GM12801 (cell line): ENCODE measurements at regions not wholly inside any gene's neighbourhood (a gene's known extent, or its start where the extent isn't known, plus 50 kb on each side); places are given as distances from the start of the nearest gene placed in this dataset.

Experiments used
- TF ChIP-seq, protein P1 (sequence below): IDR thresholded peaks from one replicate; pipeline ENCODE4 v1.5.1; 2011; ENCODE audit warnings: control low read depth; ENCODE audit not compliant: insufficient read length; ENCODE audit errors: extremely low read depth

DNA sequence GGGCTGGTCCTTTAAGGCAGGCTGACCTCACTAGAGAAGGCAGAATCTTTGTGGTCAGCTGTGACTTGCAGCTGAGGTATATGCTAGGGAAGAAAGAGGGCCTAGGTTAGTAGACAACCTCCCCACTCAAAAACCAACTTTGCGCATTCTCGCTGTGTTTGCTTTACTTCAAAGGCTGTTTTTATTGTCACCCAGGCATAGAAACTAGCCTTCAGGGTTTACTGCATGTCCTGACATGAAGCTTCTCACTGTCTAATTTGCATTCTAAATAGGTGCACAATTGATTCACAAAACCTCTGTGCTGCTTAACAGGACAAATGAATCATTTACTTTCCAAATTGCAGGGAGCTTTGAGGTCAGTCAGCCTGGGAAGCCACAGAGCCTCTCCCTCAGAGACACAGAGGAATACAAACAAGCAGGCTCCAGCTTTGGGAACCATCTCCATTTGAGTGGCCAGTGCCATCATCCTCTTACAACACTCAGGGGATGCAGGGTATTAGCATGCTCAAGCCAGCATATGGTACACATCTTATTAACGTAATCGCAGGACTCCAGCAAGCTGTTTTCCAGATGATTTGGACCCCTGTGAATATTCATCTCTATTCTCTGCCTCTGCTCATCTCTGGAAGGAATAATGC lies 596.4 kb upstream of the GHITM start:
- TF ChIP-seq, protein P1, sequence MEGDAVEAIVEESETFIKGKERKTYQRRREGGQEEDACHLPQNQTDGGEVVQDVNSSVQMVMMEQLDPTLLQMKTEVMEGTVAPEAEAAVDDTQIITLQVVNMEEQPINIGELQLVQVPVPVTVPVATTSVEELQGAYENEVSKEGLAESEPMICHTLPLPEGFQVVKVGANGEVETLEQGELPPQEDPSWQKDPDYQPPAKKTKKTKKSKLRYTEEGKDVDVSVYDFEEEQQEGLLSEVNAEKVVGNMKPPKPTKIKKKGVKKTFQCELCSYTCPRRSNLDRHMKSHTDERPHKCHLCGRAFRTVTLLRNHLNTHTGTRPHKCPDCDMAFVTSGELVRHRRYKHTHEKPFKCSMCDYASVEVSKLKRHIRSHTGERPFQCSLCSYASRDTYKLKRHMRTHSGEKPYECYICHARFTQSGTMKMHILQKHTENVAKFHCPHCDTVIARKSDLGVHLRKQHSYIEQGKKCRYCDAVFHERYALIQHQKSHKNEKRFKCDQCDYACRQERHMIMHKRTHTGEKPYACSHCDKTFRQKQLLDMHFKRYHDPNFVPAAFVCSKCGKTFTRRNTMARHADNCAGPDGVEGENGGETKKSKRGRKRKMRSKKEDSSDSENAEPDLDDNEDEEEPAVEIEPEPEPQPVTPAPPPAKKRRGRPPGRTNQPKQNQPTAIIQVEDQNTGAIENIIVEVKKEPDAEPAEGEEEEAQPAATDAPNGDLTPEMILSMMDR, result no peak

DNA sequence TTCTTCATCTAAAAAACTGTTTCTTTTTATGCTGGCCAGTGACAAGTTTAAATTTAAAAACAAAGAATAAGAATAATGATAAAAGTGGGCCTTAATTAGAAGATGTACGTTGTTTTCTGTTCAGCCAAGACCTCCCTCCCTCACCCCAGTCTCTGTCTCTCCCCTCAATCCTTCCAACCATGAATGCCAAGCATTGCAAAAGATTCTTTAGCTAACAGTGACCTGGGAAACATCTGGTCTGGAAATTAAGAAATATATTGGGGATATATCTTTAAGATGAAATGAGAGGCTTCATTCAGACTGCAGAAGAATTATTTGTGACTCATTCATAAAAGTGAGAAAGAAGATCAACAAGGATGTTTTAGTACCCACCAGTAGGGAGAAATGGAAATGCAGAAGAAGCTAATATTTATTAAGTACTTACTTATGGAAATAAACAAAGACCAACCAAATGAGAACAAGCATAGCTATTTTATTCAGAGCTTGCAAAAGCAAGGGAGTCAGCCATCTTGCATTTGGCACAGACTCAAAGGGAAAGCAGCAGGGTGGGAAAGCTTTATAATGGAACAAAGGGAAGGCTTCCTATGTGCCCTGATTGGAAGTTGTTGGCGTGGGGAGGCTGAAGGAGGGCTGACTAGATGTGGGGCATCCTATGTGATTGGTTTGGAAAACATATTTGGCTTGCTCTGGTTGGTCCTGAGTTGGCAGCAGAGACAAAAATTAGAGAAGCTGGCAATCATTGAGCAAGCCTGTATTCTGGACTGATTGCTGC lies 595.4 kb upstream of the GHITM start:
- TF ChIP-seq, protein P1, result no peak

DNA sequence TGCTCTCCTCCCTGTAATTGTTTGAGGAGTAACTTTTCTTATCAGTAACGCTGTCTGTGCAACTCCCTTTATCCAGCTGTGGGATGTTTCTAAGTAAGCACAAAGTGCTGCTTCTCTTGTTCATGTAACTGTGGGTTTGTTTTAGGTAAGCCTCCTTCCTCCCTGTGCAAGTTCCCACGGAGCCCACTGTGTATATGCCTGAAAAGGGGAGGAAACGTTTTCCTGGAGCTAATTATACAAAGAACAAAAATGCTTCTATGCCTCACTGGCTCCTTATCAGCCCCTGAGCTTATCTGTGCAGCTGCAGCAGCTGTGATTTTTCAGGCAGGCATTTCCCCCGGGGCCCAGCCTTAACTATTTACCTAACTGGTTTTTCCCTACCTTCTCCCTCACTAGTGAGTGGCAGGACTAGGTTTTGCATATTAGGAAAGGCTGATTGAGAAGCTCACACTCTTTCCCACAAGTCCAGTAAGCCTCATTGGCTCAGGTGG lies 593.4 kb upstream of the GHITM start:
- TF ChIP-seq, protein P1, result no peak

DNA sequence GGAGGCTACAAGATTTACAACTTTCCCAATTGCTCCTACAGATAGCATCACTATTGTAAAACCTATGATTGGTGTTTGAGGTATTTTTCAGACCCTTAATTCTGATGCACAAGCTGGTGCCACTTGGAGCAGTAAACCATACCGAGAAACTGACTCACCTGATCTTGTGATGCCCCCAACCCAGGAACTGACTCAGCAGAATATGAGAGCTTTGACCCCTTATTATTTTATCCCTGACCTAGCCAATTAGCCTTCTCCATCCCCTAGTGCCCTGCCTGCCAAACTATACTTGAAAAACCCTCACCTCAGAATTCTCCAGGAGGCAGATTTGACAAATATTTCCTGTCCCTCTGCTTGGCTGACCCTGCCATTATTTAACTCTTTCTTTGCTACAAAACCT lies 585.9 kb upstream of the GHITM start:
- TF ChIP-seq, protein P1, result no peak

DNA sequence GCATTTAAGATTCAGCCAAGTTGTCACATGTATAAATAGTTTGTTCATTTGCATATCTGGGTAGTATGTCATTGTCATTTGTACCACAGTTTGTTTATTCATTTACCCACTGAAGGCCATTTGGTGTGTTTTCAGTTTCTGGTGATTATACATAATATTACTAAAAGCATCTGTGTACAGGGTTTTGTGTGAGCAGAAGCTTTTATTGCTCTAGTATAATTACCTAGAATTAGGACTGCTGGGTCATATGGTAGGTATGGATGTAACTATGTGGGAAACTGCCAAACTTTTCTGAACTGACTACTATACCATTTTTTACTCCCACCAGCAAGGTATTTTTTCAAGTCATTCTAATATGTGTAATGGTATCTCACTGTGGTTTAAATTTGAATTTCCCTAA lies 584.0 kb upstream of the GHITM start:
- TF ChIP-seq, protein P1, result no peak

DNA sequence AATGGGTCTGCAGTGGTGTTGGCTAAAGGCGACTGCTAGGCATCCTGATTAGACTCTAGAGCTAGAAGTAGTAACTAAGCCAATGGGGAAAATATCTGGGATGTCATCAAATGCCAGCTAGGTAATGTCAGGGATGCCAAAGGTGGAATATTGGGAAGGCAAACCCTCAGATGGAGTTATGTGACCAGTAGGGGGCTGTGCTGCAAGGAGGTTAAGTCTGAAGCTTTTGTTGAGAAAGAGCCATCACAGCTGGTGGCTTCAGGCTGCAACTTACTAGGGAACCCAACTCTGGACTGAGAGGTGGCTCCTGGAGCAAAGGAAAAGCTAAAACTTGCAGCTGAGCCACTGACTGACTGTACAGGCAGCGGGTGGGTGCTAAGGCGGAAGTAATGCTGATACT lies 576.9 kb upstream of the GHITM start:
- TF ChIP-seq, protein P1, result no peak

DNA sequence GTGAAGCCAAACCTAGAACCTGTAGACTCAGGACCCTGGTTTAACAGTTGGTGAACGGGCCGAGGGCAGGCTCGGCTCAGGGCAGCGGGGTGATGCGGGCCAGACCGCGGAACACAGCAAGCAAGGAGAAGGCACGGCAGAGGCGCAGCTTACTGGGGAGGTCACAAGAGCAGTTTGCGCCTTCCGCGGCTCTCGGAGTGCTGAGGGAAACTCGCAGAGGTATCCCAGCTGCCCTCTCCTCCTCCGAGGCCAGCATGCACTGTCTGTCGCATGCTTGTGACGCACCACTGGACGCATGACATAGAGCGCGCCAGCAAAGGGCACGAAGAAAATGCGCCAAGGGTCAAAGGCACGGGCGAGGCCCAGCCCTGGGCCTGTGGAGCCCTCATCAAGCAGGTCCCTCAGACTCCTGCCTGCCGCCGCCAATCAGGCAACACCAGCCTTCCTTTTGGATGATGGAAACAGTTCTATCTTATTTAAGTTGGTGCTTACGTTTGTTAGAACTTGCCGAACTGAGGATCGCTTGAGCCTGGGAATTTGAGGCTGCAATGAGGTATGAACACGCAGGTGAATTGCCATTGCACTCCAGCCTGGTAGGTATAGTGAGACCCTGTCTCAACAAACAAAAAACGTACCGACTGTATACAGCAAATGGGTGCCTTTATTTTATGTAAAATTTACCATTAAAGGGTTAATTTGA lies 574.3 kb upstream of the GHITM start:
- TF ChIP-seq, protein P1, result no peak
